GM12864 (cell line): ENCODE measurements at regions not wholly inside any gene's neighbourhood (a gene's known extent, or its start where the extent isn't known, plus 50 kb on each side); places are given as distances from the start of the nearest gene placed in this dataset.
"Not testable (repeated sequence)": the region's sequence is repeated elsewhere in the genome, so short reads cannot be mapped to it uniquely, and the experiment has no call there.

Source experiments
- DNase-seq: peaks from one replicate; pipeline ENCODE4 v3.0.0-alpha.2; 2011; ENCODE audit warnings: low read depth
- H3K4me3 ChIP-seq: 2 replicates; pipeline ENCODE4 v1.5.1; 2011; ENCODE audit warnings: mild to moderate bottlenecking, low read depth, low read length, control low read depth
- TF ChIP-seq, protein P1 (sequence below): IDR thresholded peaks from 2 replicates; pipeline ENCODE4 v1.5.1; 2011; ENCODE audit warnings: low read depth, mild to moderate bottlenecking, moderate library complexity, low read length, control low read depth, inconsistent platforms; ENCODE audit errors: missing control alignments

DNA sequence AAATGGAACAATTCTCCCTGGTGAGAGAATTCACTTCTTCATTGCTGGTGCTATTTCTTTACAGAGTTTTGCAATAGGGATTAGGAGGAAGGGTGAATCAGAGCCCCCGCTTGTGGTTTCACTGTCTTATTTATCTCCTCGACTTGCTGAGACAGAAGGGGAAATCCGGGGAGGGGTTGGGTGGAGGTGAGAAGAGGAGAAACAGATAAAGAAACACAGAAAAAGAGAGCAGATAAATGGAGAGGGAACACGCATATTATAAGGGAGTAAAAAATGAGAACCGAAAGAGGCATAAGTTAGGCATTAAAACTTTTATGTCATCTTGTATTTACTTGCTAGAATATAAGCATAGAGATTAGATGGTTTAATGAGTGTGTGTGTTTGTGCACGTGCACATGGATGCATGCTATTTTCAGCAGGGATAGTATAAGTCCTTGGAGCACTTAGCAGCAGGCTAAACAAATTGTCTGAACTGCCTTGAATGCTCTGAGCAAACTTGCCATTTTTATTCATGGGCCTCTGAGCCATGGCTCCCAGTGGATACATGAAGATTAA lies 105.0 kb downstream of the OLIG3 start:
- DNase-seq, result no peak
- TF ChIP-seq, protein P1, sequence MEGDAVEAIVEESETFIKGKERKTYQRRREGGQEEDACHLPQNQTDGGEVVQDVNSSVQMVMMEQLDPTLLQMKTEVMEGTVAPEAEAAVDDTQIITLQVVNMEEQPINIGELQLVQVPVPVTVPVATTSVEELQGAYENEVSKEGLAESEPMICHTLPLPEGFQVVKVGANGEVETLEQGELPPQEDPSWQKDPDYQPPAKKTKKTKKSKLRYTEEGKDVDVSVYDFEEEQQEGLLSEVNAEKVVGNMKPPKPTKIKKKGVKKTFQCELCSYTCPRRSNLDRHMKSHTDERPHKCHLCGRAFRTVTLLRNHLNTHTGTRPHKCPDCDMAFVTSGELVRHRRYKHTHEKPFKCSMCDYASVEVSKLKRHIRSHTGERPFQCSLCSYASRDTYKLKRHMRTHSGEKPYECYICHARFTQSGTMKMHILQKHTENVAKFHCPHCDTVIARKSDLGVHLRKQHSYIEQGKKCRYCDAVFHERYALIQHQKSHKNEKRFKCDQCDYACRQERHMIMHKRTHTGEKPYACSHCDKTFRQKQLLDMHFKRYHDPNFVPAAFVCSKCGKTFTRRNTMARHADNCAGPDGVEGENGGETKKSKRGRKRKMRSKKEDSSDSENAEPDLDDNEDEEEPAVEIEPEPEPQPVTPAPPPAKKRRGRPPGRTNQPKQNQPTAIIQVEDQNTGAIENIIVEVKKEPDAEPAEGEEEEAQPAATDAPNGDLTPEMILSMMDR, result no peak

DNA sequence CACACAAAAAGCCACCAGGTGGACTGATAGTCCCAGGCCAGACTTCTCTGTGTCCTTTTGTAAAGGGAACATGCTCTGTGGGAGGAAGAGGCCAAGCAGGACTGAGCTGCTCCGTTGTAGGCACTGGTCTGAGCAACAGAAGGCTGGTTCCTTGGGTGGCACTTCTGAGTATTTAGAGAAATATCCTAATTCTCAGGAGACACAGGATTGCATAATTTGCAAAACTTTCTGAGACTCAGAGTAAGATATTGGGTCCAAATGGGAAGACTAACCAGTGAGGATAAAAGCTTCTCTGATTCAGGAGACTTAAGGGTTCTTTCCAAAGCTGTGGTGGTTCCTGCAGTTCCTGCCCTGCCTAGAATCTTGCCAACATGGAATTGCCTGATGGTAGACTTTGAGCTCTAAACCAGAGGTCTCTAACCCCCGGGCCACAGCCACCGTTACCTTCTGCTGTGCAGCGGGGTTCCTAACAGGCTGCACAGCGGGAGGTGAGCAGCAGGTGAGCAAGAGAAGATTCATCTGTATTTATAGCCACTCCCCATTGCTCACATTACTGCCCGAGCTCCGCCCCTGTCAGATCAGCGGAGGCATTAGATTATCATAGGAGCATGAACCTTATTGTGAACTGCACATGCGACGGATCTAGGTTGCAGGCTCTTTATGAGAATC lies 107.0 kb downstream of the OLIG3 start:
- H3K4me3 ChIP-seq, result no peak overlapping the region
- DNase-seq, result no peak
- TF ChIP-seq, protein P1, result no peak

More for the DNA sequence above, 105.0 kb downstream of the OLIG3 start:
- H3K4me3 ChIP-seq, result no peak overlapping the region

DNA sequence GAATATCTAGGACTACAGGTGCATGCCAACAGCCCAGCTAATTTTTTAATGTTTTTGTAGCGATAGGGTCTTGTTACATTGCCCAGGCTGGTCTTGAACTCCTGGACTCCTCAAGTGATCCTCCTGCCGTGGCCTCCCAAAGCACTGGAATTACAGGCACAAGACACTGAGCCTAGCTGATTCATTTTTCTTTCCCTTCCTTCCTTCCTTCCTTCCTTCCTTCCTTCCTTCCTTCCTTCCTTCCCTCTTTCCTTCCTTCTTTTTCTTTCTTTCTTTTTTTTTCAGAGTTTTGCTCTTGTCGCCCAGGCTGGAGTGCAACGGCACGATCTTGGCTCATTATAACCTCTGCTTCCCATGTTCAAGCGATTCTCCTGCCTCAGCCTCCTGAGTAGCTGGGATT lies 110.9 kb downstream of the OLIG3 start:
- not testable (repeated sequence) for H3K4me3 ChIP-seq, DNase-seq

DNA sequence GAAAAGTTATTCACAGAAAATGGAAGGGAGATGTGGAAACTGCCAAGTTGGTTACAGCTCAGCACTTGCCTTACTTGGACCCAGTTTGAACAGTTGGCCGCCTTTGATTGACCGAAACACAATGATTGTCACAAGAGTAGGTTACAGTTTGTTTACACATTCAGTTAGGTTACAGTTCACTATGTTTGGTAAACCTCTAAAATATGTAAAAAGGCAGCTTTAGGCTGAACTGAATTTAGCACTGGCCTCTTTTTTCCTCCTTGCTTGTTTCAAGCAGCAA lies 116.2 kb downstream of the OLIG3 start:
- TF ChIP-seq, protein P1, result no peak
- H3K4me3 ChIP-seq, result no peak overlapping the region
- no peak for DNase-seq

DNA sequence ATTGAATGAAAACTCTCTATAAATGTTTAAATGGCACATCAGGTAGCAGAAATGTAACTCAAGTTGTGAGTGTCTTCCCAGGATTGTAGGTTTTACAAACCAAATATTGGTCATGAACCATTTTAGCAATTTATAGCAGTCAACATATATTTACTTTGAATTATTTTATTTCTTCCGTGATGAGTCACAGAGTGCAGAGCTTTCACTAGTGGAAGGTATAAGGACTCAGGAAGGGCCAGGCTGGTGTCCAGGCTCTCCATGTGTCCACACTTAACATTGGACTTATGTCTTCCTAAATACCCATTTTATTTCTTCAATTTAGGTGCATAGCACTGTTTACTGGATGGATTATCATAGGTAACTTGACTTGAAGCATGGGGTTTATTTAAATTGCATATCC lies 120.9 kb downstream of the OLIG3 start:
- TF ChIP-seq, protein P1, result no peak
- H3K4me3 ChIP-seq, result no peak overlapping the region
- DNase-seq, result no peak

DNA sequence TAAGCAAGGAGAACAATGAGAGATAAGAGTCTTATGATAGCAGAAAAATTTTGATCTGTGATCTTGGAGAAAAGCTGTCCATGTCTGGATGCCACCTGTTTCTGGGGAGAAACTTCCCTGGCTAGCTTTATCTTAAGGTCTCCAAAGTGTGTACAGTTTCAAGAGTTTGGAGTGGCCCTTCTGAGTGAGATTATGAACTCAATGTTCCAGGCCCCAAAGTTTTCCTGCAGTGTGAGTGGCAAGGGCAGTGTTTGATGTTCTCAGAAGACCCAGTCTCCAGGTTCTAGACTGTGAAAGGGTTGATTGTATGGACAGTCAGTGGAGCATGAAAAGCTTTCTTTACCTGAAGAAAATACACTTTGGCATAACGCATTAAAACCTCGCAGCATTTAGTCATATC lies 121.7 kb downstream of the OLIG3 start:
- no peak for DNase-seq
- no peak overlapping the region for H3K4me3 ChIP-seq
- TF ChIP-seq, protein P1, result no peak

DNA sequence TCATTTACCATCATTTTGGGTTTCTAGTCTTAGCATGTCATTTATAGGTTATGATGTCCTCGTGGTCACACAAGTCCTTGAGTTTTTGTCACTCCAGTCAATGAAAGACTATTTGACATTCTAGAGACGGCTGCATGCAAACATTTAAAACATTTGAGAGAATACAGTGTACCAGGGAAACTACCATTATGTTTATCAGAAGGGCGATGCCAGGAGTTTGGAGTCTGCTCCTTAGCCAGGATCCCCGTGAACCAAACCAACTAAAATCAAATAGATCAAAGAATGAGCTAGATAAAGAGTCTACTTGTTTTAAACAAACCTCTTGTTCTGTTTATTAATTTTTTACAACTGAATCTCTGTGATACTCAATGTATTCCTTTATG lies 122.6 kb downstream of the OLIG3 start:
- no peak for DNase-seq
- TF ChIP-seq, protein P1, result no peak
- no peak overlapping the region for H3K4me3 ChIP-seq
